ENCODE measurements at regions not wholly inside any gene's neighbourhood (a gene's known extent, or its start where the extent isn't known, plus 50 kb on each side); places are given as distances from the start of the nearest gene placed in this dataset.

DNA sequence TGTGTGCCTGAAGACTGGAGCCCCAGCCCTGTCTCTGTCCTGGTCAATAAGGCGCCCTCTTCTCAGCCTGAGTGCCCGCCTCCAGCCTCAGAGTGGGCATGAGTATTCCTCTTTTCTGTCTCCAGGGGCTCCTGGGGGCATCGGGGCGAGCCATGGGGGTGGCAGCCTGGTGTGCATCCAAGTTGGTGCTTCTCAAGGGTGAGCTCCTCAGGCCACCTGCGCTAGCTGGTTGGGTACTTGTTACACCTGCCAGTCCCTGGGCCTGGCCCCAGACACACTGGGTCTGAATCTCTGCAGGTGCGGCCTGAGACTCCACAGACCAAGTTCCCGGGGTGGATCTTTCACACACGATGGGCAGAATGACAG, 168.6 kb upstream of the B3GAT1 start:
- TF ChIP-seq, protein P1, sequence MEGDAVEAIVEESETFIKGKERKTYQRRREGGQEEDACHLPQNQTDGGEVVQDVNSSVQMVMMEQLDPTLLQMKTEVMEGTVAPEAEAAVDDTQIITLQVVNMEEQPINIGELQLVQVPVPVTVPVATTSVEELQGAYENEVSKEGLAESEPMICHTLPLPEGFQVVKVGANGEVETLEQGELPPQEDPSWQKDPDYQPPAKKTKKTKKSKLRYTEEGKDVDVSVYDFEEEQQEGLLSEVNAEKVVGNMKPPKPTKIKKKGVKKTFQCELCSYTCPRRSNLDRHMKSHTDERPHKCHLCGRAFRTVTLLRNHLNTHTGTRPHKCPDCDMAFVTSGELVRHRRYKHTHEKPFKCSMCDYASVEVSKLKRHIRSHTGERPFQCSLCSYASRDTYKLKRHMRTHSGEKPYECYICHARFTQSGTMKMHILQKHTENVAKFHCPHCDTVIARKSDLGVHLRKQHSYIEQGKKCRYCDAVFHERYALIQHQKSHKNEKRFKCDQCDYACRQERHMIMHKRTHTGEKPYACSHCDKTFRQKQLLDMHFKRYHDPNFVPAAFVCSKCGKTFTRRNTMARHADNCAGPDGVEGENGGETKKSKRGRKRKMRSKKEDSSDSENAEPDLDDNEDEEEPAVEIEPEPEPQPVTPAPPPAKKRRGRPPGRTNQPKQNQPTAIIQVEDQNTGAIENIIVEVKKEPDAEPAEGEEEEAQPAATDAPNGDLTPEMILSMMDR (IDR thresholded peaks at IDR 0.05; ENCODE audit: insufficient read depth, low read depth, low read length) = no peak
- TF ChIP-seq EZH2 (IDR thresholded peaks at IDR 0.05; ENCODE audit: insufficient read depth, low read length) = no peak

All from astrocyte (in vitro differentiated cells and primary cell).